AG04450 (cell line): ENCODE measurements at regions not wholly inside any gene's neighbourhood (a gene's known extent, or its start where the extent isn't known, plus 50 kb on each side); places are given as distances from the start of the nearest gene placed in this dataset.

Experiments
- CTCF ChIA-PET: fragments of 300-600, 350-600 bp; formaldehyde crosslinking; extraction: SDS; loops from one replicate; lab custom pipeline; 2022; ENCODE audit warnings: antibody characterized with exemption, inconsistent platforms; lab: Charles Lee
- POLR2A ChIA-PET: fragments of 350-600 bp; formaldehyde crosslinking; extraction: SDS; loops from one replicate; lab custom pipeline; 2021; ENCODE audit warnings: antibody characterized with exemption, inconsistent platforms; lab: Yijun Ruan, JAX
- DNase-seq: peaks from one replicate; pipeline ENCODE4 v3.0.0-alpha.2; 2011; ENCODE audit warnings: low read depth, low spot score
- H3K27ac ChIP-seq: one replicate; pipeline ENCODE4 v1.5.1; 2012; ENCODE audit warnings: low read depth, low read length, control low read depth
- H3K27me3 ChIP-seq: one replicate; pipeline ENCODE4 v1.6.0; 2012; ENCODE audit warnings: low read length; ENCODE audit not compliant: control insufficient read depth, insufficient read depth
- H3K4me3 ChIP-seq: 2 replicates; pipeline ENCODE4 v1.5.1; 2011; ENCODE audit warnings: mild to moderate bottlenecking, low read depth, low read length, control low read depth
- H3K9me3 ChIP-seq: 2 replicates; pipeline ENCODE4 v1.5.1; 2012; ENCODE audit warnings: low read length; ENCODE audit not compliant: control insufficient read depth, insufficient read depth
- CTCF ChIP-seq: IDR thresholded peaks from 2 replicates; pipeline ENCODE4 v1.5.1; 2011; ENCODE audit warnings: low read depth, low read length, control low read depth, inconsistent platforms

GRCh38 chr5:167709625-167710024 lies 581.8 kb upstream of the WWC1 start:
- H3K4me3 ChIP-seq = no peak overlapping the region
- H3K27ac ChIP-seq = no peak overlapping the region
- H3K9me3 ChIP-seq = no peaks in the 10 kb centered on the region; the same call in 1 of the 2 replicates
- POLR2A ChIA-PET = no interaction called here
- TF ChIP-seq CTCF = no peak
- no peak for DNase-seq
- CTCF ChIA-PET = no interaction called here
- no peaks in the 10 kb centered on the region for H3K27me3 ChIP-seq

GRCh38 chr5:167710444-167711073 lies 580.9 kb upstream of the WWC1 start:
- Histone ChIP-seq H3K27me3 (no peaks in the 10 kb centered on the region), H3K9me3 (no peaks in the 10 kb centered on the region; the same call in 1 of the 2 replicates), H3K27ac (no peak overlapping the region), H3K4me3 (no peak overlapping the region)
- ChIA-PET POLR2A (no interaction called here), CTCF (interaction anchor here (0.6 kb wide), 1 partner anchor 12 kb away, joined by 3 read pairs; no protein-coding TSS in a partner anchor)
- no peak for TF ChIP-seq CTCF
- DNase-seq = no peak

- ChIA-PET POLR2A (no interaction called here), CTCF (interaction anchor here (1.0 to 1.2 kb wide), 2 partner anchors 9 to 10 kb away, joined by 4 to 5 read pairs; no protein-coding TSS in a partner anchor)
- DNase-seq = no peak
- no peak for TF ChIP-seq CTCF
- no peaks in the 10 kb centered on the region for H3K27me3 ChIP-seq
- H3K4me3 ChIP-seq = no peak overlapping the region
- no peaks in the 10 kb centered on the region for H3K9me3 ChIP-seq
- no peak overlapping the region for H3K27ac ChIP-seq
These were observed 578.4 kb upstream of the WWC1 start for GRCh38 chr5:167712986-167713585.

GRCh38 chr5:167713896-167714295 lies 577.5 kb upstream of the WWC1 start:
- Histone ChIP-seq H3K27me3 (no peaks in the 10 kb centered on the region), H3K27ac (no peak overlapping the region), H3K4me3 (no peak overlapping the region), H3K9me3 (no peaks in the 10 kb centered on the region)
- TF ChIP-seq CTCF = no peak
- ChIA-PET POLR2A (no interaction called here), CTCF (no interaction called here)
- DNase-seq = no peak
